ENCODE measurements at regions not wholly inside any gene's neighbourhood (a gene's known extent, or its start where the extent isn't known, plus 50 kb on each side); places are given as distances from the start of the nearest gene placed in this dataset.

GRCh38 chr4:124389591-124389990, 322.9 kb downstream of the ANKRD50 start:
- H3K9me3 ChIP-seq (ENCODE audit: control insufficient read depth, low read length): no peaks in the 10 kb centered on the region

GRCh38 chr4:124390861-124391260, 321.7 kb downstream of the ANKRD50 start:
- Histone ChIP-seq H3K27me3 (replicated peaks; ENCODE audit: control insufficient read depth, insufficient read depth, low read length, poor library complexity, severe bottlenecking) (no peaks in the 10 kb centered on the region), H3K4me1 (ENCODE audit: control insufficient read depth, insufficient read depth, low read length, poor library complexity, severe bottlenecking) (no peaks in the 10 kb centered on the region), H3K4me3 (ENCODE audit: insufficient read depth, low read depth, low read length, poor library complexity, severe bottlenecking) (no peak overlapping the region), H3K36me3 (ENCODE audit: control insufficient read depth, insufficient read depth, low read length) (no peaks in the 10 kb centered on the region), H3K9me3 (ENCODE audit: control insufficient read depth, low read length) (no peaks in the 10 kb centered on the region), H3K27ac (ENCODE audit: insufficient read depth, low read length, poor library complexity, severe bottlenecking) (no peak overlapping the region)
- no peak for DNase-seq

More at GRCh38 chr4:124389591-124389990, 322.9 kb downstream of the ANKRD50 start:
- no peak overlapping the region for H3K4me3 ChIP-seq (ENCODE audit: insufficient read depth, low read depth, low read length, poor library complexity, severe bottlenecking)
- no peaks in the 10 kb centered on the region for H3K4me1 ChIP-seq (ENCODE audit: control insufficient read depth, insufficient read depth, low read length, poor library complexity, severe bottlenecking)
- H3K27me3 ChIP-seq (replicated peaks; ENCODE audit: control insufficient read depth, insufficient read depth, low read length, poor library complexity, severe bottlenecking): no peaks in the 10 kb centered on the region
- DNase-seq: no peak
- no peaks in the 10 kb centered on the region for H3K36me3 ChIP-seq (ENCODE audit: control insufficient read depth, insufficient read depth, low read length)
- H3K27ac ChIP-seq (ENCODE audit: insufficient read depth, low read length, poor library complexity, severe bottlenecking): no peak overlapping the region

GRCh38 chr4:124396333-124396732, 316.2 kb downstream of the ANKRD50 start:
- Histone ChIP-seq H3K27ac (ENCODE audit: insufficient read depth, low read length, poor library complexity, severe bottlenecking) (no peak overlapping the region), H3K4me1 (ENCODE audit: control insufficient read depth, insufficient read depth, low read length, poor library complexity, severe bottlenecking) (no peaks in the 10 kb centered on the region), H3K36me3 (ENCODE audit: control insufficient read depth, insufficient read depth, low read length) (no peaks in the 10 kb centered on the region), H3K9me3 (ENCODE audit: control insufficient read depth, low read length) (no peaks in the 10 kb centered on the region), H3K27me3 (replicated peaks; ENCODE audit: control insufficient read depth, insufficient read depth, low read length, poor library complexity, severe bottlenecking) (no peaks in the 10 kb centered on the region), H3K4me3 (ENCODE audit: insufficient read depth, low read depth, low read length, poor library complexity, severe bottlenecking) (no peak overlapping the region)
- DNase-seq: no peak

GRCh38 chr4:124401606-124402005, 310.9 kb downstream of the ANKRD50 start:
- no peak for DNase-seq
- no peaks in the 10 kb centered on the region for H3K4me1 ChIP-seq (ENCODE audit: control insufficient read depth, insufficient read depth, low read length, poor library complexity, severe bottlenecking)
- H3K9me3 ChIP-seq (ENCODE audit: control insufficient read depth, low read length): no peaks in the 10 kb centered on the region
- H3K27me3 ChIP-seq (replicated peaks; ENCODE audit: control insufficient read depth, insufficient read depth, low read length, poor library complexity, severe bottlenecking): no peaks in the 10 kb centered on the region
- no peaks in the 10 kb centered on the region for H3K36me3 ChIP-seq (ENCODE audit: control insufficient read depth, insufficient read depth, low read length)
- no peak overlapping the region for H3K4me3 ChIP-seq (ENCODE audit: insufficient read depth, low read depth, low read length, poor library complexity, severe bottlenecking)
- H3K27ac ChIP-seq (ENCODE audit: insufficient read depth, low read length, poor library complexity, severe bottlenecking): no peak overlapping the region

GRCh38 chr4:124409044-124409443, 303.5 kb downstream of the ANKRD50 start:
- H3K27ac ChIP-seq (ENCODE audit: insufficient read depth, low read length, poor library complexity, severe bottlenecking): no peak overlapping the region
- H3K36me3 ChIP-seq (ENCODE audit: control insufficient read depth, insufficient read depth, low read length): no peaks in the 10 kb centered on the region

GRCh38 chr4:124414276-124415040, 298.1 kb downstream of the ANKRD50 start:
- Histone ChIP-seq H3K4me3 (ENCODE audit: insufficient read depth, low read depth, low read length, poor library complexity, severe bottlenecking) (no peak overlapping the region), H3K4me1 (ENCODE audit: control insufficient read depth, insufficient read depth, low read length, poor library complexity, severe bottlenecking) (no peaks in the 10 kb centered on the region), H3K27me3 (replicated peaks; ENCODE audit: control insufficient read depth, insufficient read depth, low read length, poor library complexity, severe bottlenecking) (no peaks in the 10 kb centered on the region), H3K27ac (ENCODE audit: insufficient read depth, low read length, poor library complexity, severe bottlenecking) (no peak overlapping the region), H3K36me3 (ENCODE audit: control insufficient read depth, insufficient read depth, low read length) (no peaks in the 10 kb centered on the region), H3K9me3 (ENCODE audit: control insufficient read depth, low read length) (no peaks in the 10 kb centered on the region)
- DNase-seq: no peak

More at GRCh38 chr4:124409044-124409443, 303.5 kb downstream of the ANKRD50 start:
- Histone ChIP-seq H3K4me1 (ENCODE audit: control insufficient read depth, insufficient read depth, low read length, poor library complexity, severe bottlenecking) (no peaks in the 10 kb centered on the region), H3K27me3 (replicated peaks; ENCODE audit: control insufficient read depth, insufficient read depth, low read length, poor library complexity, severe bottlenecking) (no peaks in the 10 kb centered on the region), H3K4me3 (ENCODE audit: insufficient read depth, low read depth, low read length, poor library complexity, severe bottlenecking) (no peak overlapping the region), H3K9me3 (ENCODE audit: control insufficient read depth, low read length) (no peaks in the 10 kb centered on the region)
- no peak for DNase-seq

GRCh38 chr4:124415146-124415545, 297.4 kb downstream of the ANKRD50 start:
- no peaks in the 10 kb centered on the region for H3K9me3 ChIP-seq (ENCODE audit: control insufficient read depth, low read length)
- DNase-seq: no peak
- no peak overlapping the region for H3K27ac ChIP-seq (ENCODE audit: insufficient read depth, low read length, poor library complexity, severe bottlenecking)
- H3K36me3 ChIP-seq (ENCODE audit: control insufficient read depth, insufficient read depth, low read length): no peaks in the 10 kb centered on the region
- H3K27me3 ChIP-seq (replicated peaks; ENCODE audit: control insufficient read depth, insufficient read depth, low read length, poor library complexity, severe bottlenecking): no peaks in the 10 kb centered on the region
- H3K4me3 ChIP-seq (ENCODE audit: insufficient read depth, low read depth, low read length, poor library complexity, severe bottlenecking): no peak overlapping the region
- H3K4me1 ChIP-seq (ENCODE audit: control insufficient read depth, insufficient read depth, low read length, poor library complexity, severe bottlenecking): no peaks in the 10 kb centered on the region

GRCh38 chr4:124417371-124417770, 295.2 kb downstream of the ANKRD50 start:
- H3K4me1 ChIP-seq (ENCODE audit: control insufficient read depth, insufficient read depth, low read length, poor library complexity, severe bottlenecking): no peaks in the 10 kb centered on the region
- no peak for DNase-seq
- H3K4me3 ChIP-seq (ENCODE audit: insufficient read depth, low read depth, low read length, poor library complexity, severe bottlenecking): no peak overlapping the region
- H3K36me3 ChIP-seq (ENCODE audit: control insufficient read depth, insufficient read depth, low read length): no peaks in the 10 kb centered on the region
- H3K9me3 ChIP-seq (ENCODE audit: control insufficient read depth, low read length): no peaks in the 10 kb centered on the region
- no peak overlapping the region for H3K27ac ChIP-seq (ENCODE audit: insufficient read depth, low read length, poor library complexity, severe bottlenecking)
- H3K27me3 ChIP-seq (replicated peaks; ENCODE audit: control insufficient read depth, insufficient read depth, low read length, poor library complexity, severe bottlenecking): no peaks in the 10 kb centered on the region

- H3K4me3 ChIP-seq (ENCODE audit: insufficient read depth, low read depth, low read length, poor library complexity, severe bottlenecking): no peak overlapping the region
- H3K27me3 ChIP-seq (replicated peaks; ENCODE audit: control insufficient read depth, insufficient read depth, low read length, poor library complexity, severe bottlenecking): no peaks in the 10 kb centered on the region
Measured at GRCh38 chr4:124420166-124420695, 292.3 kb downstream of the ANKRD50 start.

GRCh38 chr4:124423160-124423559, 289.4 kb downstream of the ANKRD50 start:
- Histone ChIP-seq H3K4me1 (ENCODE audit: control insufficient read depth, insufficient read depth, low read length, poor library complexity, severe bottlenecking) (no peaks in the 10 kb centered on the region), H3K36me3 (ENCODE audit: control insufficient read depth, insufficient read depth, low read length) (no peaks in the 10 kb centered on the region), H3K27me3 (replicated peaks; ENCODE audit: control insufficient read depth, insufficient read depth, low read length, poor library complexity, severe bottlenecking) (no peaks in the 10 kb centered on the region), H3K4me3 (ENCODE audit: insufficient read depth, low read depth, low read length, poor library complexity, severe bottlenecking) (no peak overlapping the region), H3K27ac (ENCODE audit: insufficient read depth, low read length, poor library complexity, severe bottlenecking) (no peak overlapping the region), H3K9me3 (ENCODE audit: control insufficient read depth, low read length) (no peaks in the 10 kb centered on the region)
- DNase-seq: no peak

More at GRCh38 chr4:124420166-124420695, 292.3 kb downstream of the ANKRD50 start:
- H3K36me3 ChIP-seq (ENCODE audit: control insufficient read depth, insufficient read depth, low read length): no peaks in the 10 kb centered on the region
- H3K4me1 ChIP-seq (ENCODE audit: control insufficient read depth, insufficient read depth, low read length, poor library complexity, severe bottlenecking): no peaks in the 10 kb centered on the region
- no peak overlapping the region for H3K27ac ChIP-seq (ENCODE audit: insufficient read depth, low read length, poor library complexity, severe bottlenecking)
- no peaks in the 10 kb centered on the region for H3K9me3 ChIP-seq (ENCODE audit: control insufficient read depth, low read length)
- no peak for DNase-seq

Measured in effector memory CD4-positive, alpha-beta T cell (primary cell).